ENCODE measurements at regions not wholly inside any gene's neighbourhood (a gene's known extent, or its start where the extent isn't known, plus 50 kb on each side); places are given as distances from the start of the nearest gene placed in this dataset.

- no peak for TF ChIP-seq HNF4G (IDR thresholded peaks at IDR 0.05)
- TF ChIP-seq YY1 (IDR thresholded peaks at IDR 0.05), result no peak
- TF ChIP-seq, protein P1, sequence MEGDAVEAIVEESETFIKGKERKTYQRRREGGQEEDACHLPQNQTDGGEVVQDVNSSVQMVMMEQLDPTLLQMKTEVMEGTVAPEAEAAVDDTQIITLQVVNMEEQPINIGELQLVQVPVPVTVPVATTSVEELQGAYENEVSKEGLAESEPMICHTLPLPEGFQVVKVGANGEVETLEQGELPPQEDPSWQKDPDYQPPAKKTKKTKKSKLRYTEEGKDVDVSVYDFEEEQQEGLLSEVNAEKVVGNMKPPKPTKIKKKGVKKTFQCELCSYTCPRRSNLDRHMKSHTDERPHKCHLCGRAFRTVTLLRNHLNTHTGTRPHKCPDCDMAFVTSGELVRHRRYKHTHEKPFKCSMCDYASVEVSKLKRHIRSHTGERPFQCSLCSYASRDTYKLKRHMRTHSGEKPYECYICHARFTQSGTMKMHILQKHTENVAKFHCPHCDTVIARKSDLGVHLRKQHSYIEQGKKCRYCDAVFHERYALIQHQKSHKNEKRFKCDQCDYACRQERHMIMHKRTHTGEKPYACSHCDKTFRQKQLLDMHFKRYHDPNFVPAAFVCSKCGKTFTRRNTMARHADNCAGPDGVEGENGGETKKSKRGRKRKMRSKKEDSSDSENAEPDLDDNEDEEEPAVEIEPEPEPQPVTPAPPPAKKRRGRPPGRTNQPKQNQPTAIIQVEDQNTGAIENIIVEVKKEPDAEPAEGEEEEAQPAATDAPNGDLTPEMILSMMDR (IDR thresholded peaks at IDR 0.05; ENCODE audit: low read depth, low read length, missing input control), result no peak
- no peak for TF ChIP-seq REST (IDR thresholded peaks at IDR 0.05)
- TF ChIP-seq FOXA2 (IDR thresholded peaks at IDR 0.05), result no peak
- TF ChIP-seq ZBTB33 (IDR thresholded peaks at IDR 0.05), result no peak
- TF ChIP-seq ATF3 (IDR thresholded peaks at IDR 0.05), result no peak
- TF ChIP-seq TAF1 (conservative IDR thresholded peaks at IDR 0.05), result no peak
Observed at GRCh38 chr1:222893255-222893654, 78.4 kb downstream of the DISP1 start.
